IMR-90 (cell line): ENCODE measurements at regions not wholly inside any gene's neighbourhood (a gene's known extent, or its start where the extent isn't known, plus 50 kb on each side); places are given as distances from the start of the nearest gene placed in this dataset.
"Not testable (repeated sequence)": the region's sequence is repeated elsewhere in the genome, so short reads cannot be mapped to it uniquely, and the experiment has no call there.

Source experiments
- ATAC-seq: fragments of 200-7000 bp; cut with Tn5 transposase; 2 replicates; pipeline ENCODE4 v1.9.1; 2020; ENCODE audit warnings: low read depth, mild to moderate bottlenecking, moderate library complexity
- BruUV-seq: library from RNA; stranded (reverse); fragments of 400-500 nt; replicated peaks from 2 replicates; lab custom pipeline; 2021; lab: Mats Ljungman, UMichigan
- CTCF ChIA-PET: fragments of 300-600 bp; formaldehyde crosslinking; extraction: SDS; loops from one replicate; lab custom pipeline; 2021; ENCODE audit warnings: antibody characterized with exemption; lab: Yijun Ruan, JAX
- POLR2A ChIA-PET: fragments of 300-600 bp; sonication (Branson Sonifier 250); formaldehyde crosslinking; loops from one replicate; lab custom pipeline; 2022; ENCODE audit warnings: antibody characterized with exemption; ENCODE audit not compliant: unreplicated experiment; lab: Charles Lee
- DNase-seq: peaks from one replicate; pipeline ENCODE4 v3.0.0; 2013
- H2AFZ ChIP-seq: replicated peaks from 2 replicates; pipeline ENCODE3; 2013; ENCODE audit warnings: low read length, mild to moderate bottlenecking; ENCODE audit not compliant: poor library complexity
- H2AK5ac ChIP-seq: 2 replicates; pipeline ENCODE4 v1.6.1; 2013; ENCODE audit warnings: low read depth, low read length, inconsistent platforms
- H2AK9ac ChIP-seq: replicated peaks from 2 replicates; pipeline ENCODE3; 2013; ENCODE audit warnings: mild to moderate bottlenecking, low read depth, low read length, moderate library complexity; ENCODE audit not compliant: poor library complexity
- H2BK120ac ChIP-seq: 2 replicates; pipeline ENCODE4 v1.6.1; 2013; ENCODE audit warnings: low read depth, low read length, inconsistent platforms
- H2BK15ac ChIP-seq: 3 replicates; pipeline ENCODE4 v1.6.1; 2013; ENCODE audit warnings: low read depth, low read length, inconsistent platforms
- H2BK20ac ChIP-seq: 2 replicates; pipeline ENCODE4 v1.6.1; 2013; ENCODE audit warnings: low read depth, mild to moderate bottlenecking, inconsistent platforms, low read length, moderate library complexity
- H2BK5ac ChIP-seq: 2 replicates; pipeline ENCODE4 v1.6.1; 2013; ENCODE audit warnings: mild to moderate bottlenecking, low read depth, low read length, inconsistent platforms; ENCODE audit not compliant: poor library complexity, severe bottlenecking
- H3K14ac ChIP-seq: replicated peaks from 2 replicates; pipeline ENCODE4 v1.6.1; 2013; ENCODE audit warnings: low read depth, low read length, inconsistent platforms
- H3K18ac ChIP-seq: 2 replicates; pipeline ENCODE4 v1.6.1; 2013; ENCODE audit warnings: low read depth, low read length, control low read depth
- H3K23ac ChIP-seq: 2 replicates; pipeline ENCODE4 v1.6.1; 2013; ENCODE audit warnings: low read depth, low read length, inconsistent platforms
- H3K27ac ChIP-seq: 2 replicates; pipeline ENCODE4 v1.5.1; 2013; ENCODE audit warnings: mild to moderate bottlenecking, control low read depth, low read length; ENCODE audit not compliant: insufficient read depth
- H3K27me3 ChIP-seq: 2 replicates; pipeline ENCODE4 v1.6.1; 2013; ENCODE audit warnings: low read length; ENCODE audit not compliant: control insufficient read depth, insufficient read depth
- H3K36me3 ChIP-seq: 2 replicates; pipeline ENCODE4 v1.6.1; 2013; ENCODE audit warnings: low read length, mixed read lengths; ENCODE audit not compliant: control insufficient read depth, insufficient read depth
- H3K4ac ChIP-seq: 2 replicates; pipeline ENCODE4 v1.6.1; 2013; ENCODE audit warnings: low read depth, low read length, inconsistent platforms
- H3K4me1 ChIP-seq: 2 replicates; pipeline ENCODE4 v1.6.1; 2013; ENCODE audit warnings: low read length, mixed read lengths; ENCODE audit not compliant: control insufficient read depth, insufficient read depth
- H3K4me2 ChIP-seq: 2 replicates; pipeline ENCODE4 v1.6.1; 2013; ENCODE audit warnings: low read depth, mild to moderate bottlenecking, control low read depth, low read length, moderate library complexity
- H3K4me3 ChIP-seq: 2 replicates; pipeline ENCODE4 v1.5.1; 2013; ENCODE audit warnings: low read depth, mild to moderate bottlenecking, control low read depth, low read length, moderate library complexity; ENCODE audit not compliant: insufficient read depth
- H3K56ac ChIP-seq: 2 replicates; pipeline ENCODE4 v1.6.1; 2013; ENCODE audit warnings: low read length, inconsistent platforms; ENCODE audit not compliant: insufficient read depth; ENCODE audit errors: extremely low read depth
- H3K79me1 ChIP-seq, 2 experiments: 2 replicates each; pipeline ENCODE4 v1.6.1; 2013; ENCODE audit warnings: low read length in 2 of 2, inconsistent platforms in 1 of 2, low read depth in 1 of 2
- H3K9ac ChIP-seq: 2 replicates; pipeline ENCODE4 v1.6.1; 2013; ENCODE audit warnings: low read depth, low read length, control low read depth
- H3K9me1 ChIP-seq: 2 replicates; pipeline ENCODE4 v1.6.1; 2013; ENCODE audit warnings: low read length, inconsistent platforms; ENCODE audit not compliant: insufficient read depth
- H3K9me3 ChIP-seq: 2 replicates; pipeline ENCODE4 v1.6.1; 2013; ENCODE audit warnings: low read length; ENCODE audit not compliant: control insufficient read depth, insufficient read depth
- H4K20me1 ChIP-seq: 2 replicates; pipeline ENCODE4 v1.6.1; 2013; ENCODE audit warnings: low read length, inconsistent platforms; ENCODE audit not compliant: insufficient read depth
- H4K5ac ChIP-seq: 2 replicates; pipeline ENCODE4 v1.6.1; 2013; ENCODE audit warnings: mild to moderate bottlenecking, low read depth, low read length, control low read depth
- H4K8ac ChIP-seq, 2 experiments: 2 replicates each; pipeline ENCODE4 v1.6.1; 2013; ENCODE audit warnings: low read depth in 2 of 2, low read length in 2 of 2, control low read depth in 1 of 2, inconsistent platforms in 1 of 2
- H4K91ac ChIP-seq: 2 replicates; pipeline ENCODE4 v1.6.1; 2013; ENCODE audit warnings: low read depth, low read length, inconsistent platforms; ENCODE audit not compliant: insufficient read depth
- MXI1 ChIP-seq: IDR thresholded peaks from 2 replicates; pipeline ENCODE4 v1.6.1; 2012; ENCODE audit warnings: low read depth, mild to moderate bottlenecking, low read length, moderate library complexity, borderline replicate concordance
- RCOR1 ChIP-seq: IDR thresholded peaks from 2 replicates; pipeline ENCODE4 v1.6.1; 2012; ENCODE audit warnings: mild to moderate bottlenecking, low read length, improper control_type of control experiment; ENCODE audit not compliant: insufficient replicate concordance
- WGBS, 2 experiments: methylation state at CpG; one replicate each; pipeline versions ENCODE4 v1.1.5 to v1.1.7; 2013; ENCODE audit warnings: missing lambda C conversion rate in 2 of 2; ENCODE audit not compliant: insufficient read length in 1 of 2; ENCODE audit errors: extremely low coverage in 2 of 2; 5-methylcytosine and 5-hydroxymethylcytosine counted together
- dilution Hi-C: fragments of 300-500 bp; cut with HindIII; formaldehyde crosslinking; loops from one replicate; pipeline ENCODE4 v1.14.3; 2018; ENCODE audit warnings: low sequenced_read_pairs; ENCODE audit not compliant: unreplicated experiment
- in situ Hi-C: fragments of 300-500 bp; cut with MboI; formaldehyde crosslinking; loops from 3 replicates; pipeline ENCODE4 v1.14.3; 2019; ENCODE audit warnings: low sequenced_read_pairs, inconsistent platforms, mixed read lengths
- intact Hi-C: fragments of 100-400 bp; cut with micrococcal nuclease; formaldehyde crosslinking; loops from 2 replicates; pipeline ENCODE4 v1.10.0; 2022
- TF ChIP-seq, protein P1 (sequence below): fragments of 150-350 bp; IDR thresholded peaks from 2 replicates; pipeline ENCODE4 v1.6.1; 2017; ENCODE audit warnings: mild to moderate bottlenecking, antibody characterized with exemption, low read length, low read depth

DNA sequence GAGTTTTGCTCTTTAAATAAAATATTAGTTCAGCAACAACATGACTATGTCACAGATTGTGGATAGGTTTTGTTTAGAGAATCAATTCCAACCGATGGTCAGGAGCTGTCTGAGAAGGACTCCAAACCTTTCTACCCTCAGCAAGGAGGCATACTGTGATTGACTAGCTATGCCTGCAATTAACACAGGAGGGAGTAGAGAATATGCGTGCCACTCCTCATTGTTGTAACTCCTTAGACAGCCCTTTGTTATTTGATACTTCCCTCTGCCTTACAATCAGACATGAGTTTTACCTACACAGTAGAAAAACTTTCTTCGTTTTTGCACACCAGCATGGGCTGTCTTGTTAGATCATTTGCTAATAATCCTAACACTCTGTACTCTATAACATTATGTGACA lies 796.5 kb downstream of the PRIM2 start:
- CTCF ChIA-PET: no interaction called here
- H3K56ac ChIP-seq: no peak overlapping the region

DNA sequence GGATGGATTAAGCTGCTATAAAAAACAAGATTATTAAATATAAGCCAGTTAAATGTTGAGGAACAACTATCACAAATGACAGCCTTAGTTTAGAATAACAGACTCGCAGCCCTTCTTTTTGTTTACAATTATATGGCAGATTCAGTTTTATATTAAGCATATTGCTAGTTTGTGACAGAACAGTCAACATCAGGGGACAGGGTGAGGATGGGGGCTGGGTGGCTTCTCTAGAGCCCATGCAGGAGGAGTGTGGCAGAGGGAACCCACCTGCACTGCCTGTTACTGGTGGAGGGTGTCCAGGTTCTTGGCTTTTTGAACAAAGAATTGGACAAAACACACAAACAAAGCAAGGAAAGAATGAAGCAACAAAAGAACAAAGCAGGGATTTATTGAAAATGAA lies 799.7 kb downstream of the PRIM2 start:
- H3K27me3 ChIP-seq, in situ Hi-C loops, POLR2A ChIA-PET, H4K20me1 ChIP-seq, H3K14ac ChIP-seq, CTCF ChIA-PET, DNase-seq, intact Hi-C loops, H3K79me1 ChIP-seq, BruUV-seq, dilution Hi-C loops, H3K23ac ChIP-seq, H3K9ac ChIP-seq, H4K8ac ChIP-seq, H2BK20ac ChIP-seq, H2AK9ac ChIP-seq, H3K36me3 ChIP-seq, H3K4me3 ChIP-seq, H2BK5ac ChIP-seq, H3K18ac ChIP-seq, H4K5ac ChIP-seq, H2AFZ ChIP-seq, H2BK15ac ChIP-seq, H3K4me1 ChIP-seq, H3K4ac ChIP-seq, H3K27ac ChIP-seq, H3K4me2 ChIP-seq, H2AK5ac ChIP-seq, H4K91ac ChIP-seq, H3K9me1 ChIP-seq, ATAC-seq, H3K9me3 ChIP-seq, H3K56ac ChIP-seq, H2BK120ac ChIP-seq: not testable (repeated sequence)
- WGBS, 2 experiments: no CpG with 5 or more reads among the region's 1 CpG

More for the DNA sequence above, 796.5 kb downstream of the PRIM2 start:
- dilution Hi-C loops (no loop called here), intact Hi-C loops (no loop called here), in situ Hi-C loops (no loop called here)
- Histone ChIP-seq H2AK5ac (no peak overlapping the region), H2BK15ac (no peak overlapping the region), H4K5ac (no peak overlapping the region), H2BK20ac (no peak overlapping the region), H3K27me3 (no peaks in the 10 kb centered on the region), H2BK5ac (no peak overlapping the region), H3K4me1 (no peaks in the 10 kb centered on the region), H4K8ac (no peak overlapping the region), H2AFZ (no peak overlapping the region), H3K4ac (no peak overlapping the region), H3K36me3 (no peaks in the 10 kb centered on the region), H4K20me1 (no peaks in the 10 kb centered on the region), H3K9me3 (no peaks in the 10 kb centered on the region), H3K14ac (no peak overlapping the region), H4K91ac (no peak overlapping the region), H3K9ac (no peak overlapping the region), H3K4me3 (no peak overlapping the region), H3K18ac (no peak overlapping the region), H3K9me1 (no peaks in the 10 kb centered on the region), H2AK9ac (no peak overlapping the region), H3K23ac (no peak overlapping the region), H3K27ac (no peak overlapping the region), H3K4me2 (no peak overlapping the region), H3K79me1 (no peaks in the 10 kb centered on the region), H2BK120ac (no peak overlapping the region)
- TF ChIP-seq RCOR1 (no peak), MXI1 (no peak)
- TF ChIP-seq, protein P1, sequence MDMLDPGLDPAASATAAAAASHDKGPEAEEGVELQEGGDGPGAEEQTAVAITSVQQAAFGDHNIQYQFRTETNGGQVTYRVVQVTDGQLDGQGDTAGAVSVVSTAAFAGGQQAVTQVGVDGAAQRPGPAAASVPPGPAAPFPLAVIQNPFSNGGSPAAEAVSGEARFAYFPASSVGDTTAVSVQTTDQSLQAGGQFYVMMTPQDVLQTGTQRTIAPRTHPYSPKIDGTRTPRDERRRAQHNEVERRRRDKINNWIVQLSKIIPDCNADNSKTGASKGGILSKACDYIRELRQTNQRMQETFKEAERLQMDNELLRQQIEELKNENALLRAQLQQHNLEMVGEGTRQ: no peak
- 0% methylated on average over 1 of the region's 3 CpGs; no CpG with 5 or more reads in 1 of the 2 experiments for WGBS, 2 experiments
- POLR2A ChIA-PET: no interaction called here
- ATAC-seq: no peak
- no peak for DNase-seq
- no TSS peak for BruUV-seq
